Lung (tissue), 11 donors: ENCODE measurements at regions not wholly inside any gene's neighbourhood (a gene's known extent, or its start where the extent isn't known, plus 50 kb on each side); places are given as distances from the start of the nearest gene placed in this dataset.

ENCODE experiments used
- ATAC-seq: fragments of 200-7000 bp; cut with Tn5 transposase; one replicate; pipeline ENCODE4 v1.9.1; 2020; ENCODE audit warnings: moderate number of reproducible peaks; ENCODE audit not compliant: insufficient read depth, low FRiP score
- DNase-seq, 3 donors: peaks; one replicate each; pipeline ENCODE4 v3.0.0-alpha.2; 2013 to 2017
- H3K27ac ChIP-seq, 2 donors: one replicate each; pipeline ENCODE4 v1.5.1; 2013; ENCODE audit warnings: mild to moderate bottlenecking in 2 of 2, moderate library complexity in 2 of 2, control low read depth in 1 of 2, inconsistent platforms in 1 of 2, low read depth in 1 of 2, low read length in 1 of 2
- H3K27me3 ChIP-seq, 3 donors: one replicate each; pipeline ENCODE4 v1.5.1; 2013; ENCODE audit warnings: low read length in 2 of 3; ENCODE audit not compliant: control insufficient read depth in 3 of 3, insufficient read depth in 3 of 3
- H3K36me3 ChIP-seq, 4 donors: one replicate each; pipeline ENCODE4 v1.5.1; 2013; ENCODE audit warnings: low read length in 4 of 4, mild to moderate bottlenecking in 1 of 4, moderate library complexity in 1 of 4; ENCODE audit not compliant: control insufficient read depth in 4 of 4, insufficient read depth in 4 of 4
- H3K4me1 ChIP-seq, 5 donors: one replicate each; pipeline ENCODE4 v1.5.1; 2013; ENCODE audit warnings: low read length in 5 of 5, mild to moderate bottlenecking in 2 of 5, moderate library complexity in 1 of 5; ENCODE audit not compliant: control insufficient read depth in 5 of 5, insufficient read depth in 5 of 5
- H3K4me3 ChIP-seq: one replicate; pipeline ENCODE4 v1.5.1; 2013; ENCODE audit warnings: mild to moderate bottlenecking, control low read depth, moderate library complexity
- H3K9ac ChIP-seq, 2 donors: one replicate each; pipeline ENCODE4 v1.5.1; 2013; ENCODE audit warnings: low read length in 2 of 2, control low read depth in 1 of 2; ENCODE audit not compliant: insufficient read depth in 1 of 2
- H3K9me3 ChIP-seq, 4 donors: one replicate each; pipeline ENCODE4 v1.5.1; 2013; ENCODE audit warnings: low read length in 3 of 4, mild to moderate bottlenecking in 1 of 4, moderate library complexity in 1 of 4; ENCODE audit not compliant: control insufficient read depth in 4 of 4, insufficient read depth in 3 of 4
- CTCF ChIP-seq: IDR thresholded peaks from 2 replicates; pipeline ENCODE4 v1.5.1; 2012; ENCODE audit warnings: mild to moderate bottlenecking; ENCODE audit errors: control extremely low read depth, extremely low read depth
- whole genome bisulfite sequencing, 2 donors: extraction: QIAGEN DNeasy Blood & Tissue Kit; methylation state at CpG; one replicate each; pipeline ENCODE4 v1.1.7; 2013; 5-methylcytosine and 5-hydroxymethylcytosine counted together
- donor health status: control.
- donor health status: control.
- donor health status: Bipolar disorder and iron deficiency.
- donor health status: healthy.
- donor health status: DM: yes; HTN: yes; CAD: no.

GRCh38 chr5:86735370-86735769, 117.6 kb downstream of the COX7C start:
- no peak overlapping the region for H3K4me3 ChIP-seq
- no peak overlapping the region for H3K9ac ChIP-seq
- ATAC-seq (no peak), DNase-seq (no peak)
- WGBS, 2 donors, result 85 to 90% methylated on average over 2 of the region's 2 CpGs
- H3K27ac ChIP-seq, result no peak overlapping the region
- no peaks in the 10 kb centered on the region for H3K27me3 ChIP-seq
- peaks cover 0 to 13% (median 3%) of the 10 kb centered on the region in 4 donors for H3K9me3 ChIP-seq
- no peaks in the 10 kb centered on the region for H3K36me3 ChIP-seq
- H3K4me1 ChIP-seq, result no peaks in the 10 kb centered on the region
- no peak for TF ChIP-seq CTCF

GRCh38 chr5:86737579-86737978, 119.8 kb downstream of the COX7C start:
- no peaks in the 10 kb centered on the region for H3K4me1 ChIP-seq
- H3K4me3 ChIP-seq, result no peak overlapping the region
- WGBS, 2 donors, result 78 to 85% methylated on average over 1 of the region's 1 CpG
- no peak for DNase-seq
- no peak for TF ChIP-seq CTCF
- H3K27me3 ChIP-seq, result no peaks in the 10 kb centered on the region
- no peak overlapping the region for H3K27ac ChIP-seq
- ATAC-seq, result no peak
- H3K9me3 ChIP-seq, result peaks cover 0 to 9% (median 3%) of the 10 kb centered on the region in 4 donors
- H3K36me3 ChIP-seq, result no peaks in the 10 kb centered on the region
- no peak overlapping the region for H3K9ac ChIP-seq

- Histone ChIP-seq H3K27ac (no peak overlapping the region), H3K9me3 (no peaks in the 10 kb centered on the region), H3K4me1 (no peaks in the 10 kb centered on the region), H3K36me3 (no peaks in the 10 kb centered on the region), H3K9ac (no peak overlapping the region), H3K4me3 (no peak overlapping the region), H3K27me3 (no peaks in the 10 kb centered on the region)
- ATAC-seq (no peak), DNase-seq (no peak)
- TF ChIP-seq CTCF, result no peak
- 50 to 67% methylated on average over 3 of the region's 3 CpGs for WGBS, 2 donors
Measured at GRCh38 chr5:86748538-86749105, 130.9 kb downstream of the COX7C start.

GRCh38 chr5:86749841-86750240, 132.1 kb downstream of the COX7C start:
- Histone ChIP-seq H3K27me3 (no peaks in the 10 kb centered on the region), H3K36me3 (no peaks in the 10 kb centered on the region), H3K9me3 (no peaks in the 10 kb centered on the region), H3K9ac (no peak overlapping the region), H3K27ac (no peak overlapping the region), H3K4me1 (no peaks in the 10 kb centered on the region), H3K4me3 (no peak overlapping the region)
- TF ChIP-seq CTCF, result no peak
- no peak for DNase-seq
- no peak for ATAC-seq
